ENCODE measurements at regions not wholly inside any gene's neighbourhood (a gene's known extent, or its start where the extent isn't known, plus 50 kb on each side); places are given as distances from the start of the nearest gene placed in this dataset.

- TF ChIP-seq, protein P1, sequence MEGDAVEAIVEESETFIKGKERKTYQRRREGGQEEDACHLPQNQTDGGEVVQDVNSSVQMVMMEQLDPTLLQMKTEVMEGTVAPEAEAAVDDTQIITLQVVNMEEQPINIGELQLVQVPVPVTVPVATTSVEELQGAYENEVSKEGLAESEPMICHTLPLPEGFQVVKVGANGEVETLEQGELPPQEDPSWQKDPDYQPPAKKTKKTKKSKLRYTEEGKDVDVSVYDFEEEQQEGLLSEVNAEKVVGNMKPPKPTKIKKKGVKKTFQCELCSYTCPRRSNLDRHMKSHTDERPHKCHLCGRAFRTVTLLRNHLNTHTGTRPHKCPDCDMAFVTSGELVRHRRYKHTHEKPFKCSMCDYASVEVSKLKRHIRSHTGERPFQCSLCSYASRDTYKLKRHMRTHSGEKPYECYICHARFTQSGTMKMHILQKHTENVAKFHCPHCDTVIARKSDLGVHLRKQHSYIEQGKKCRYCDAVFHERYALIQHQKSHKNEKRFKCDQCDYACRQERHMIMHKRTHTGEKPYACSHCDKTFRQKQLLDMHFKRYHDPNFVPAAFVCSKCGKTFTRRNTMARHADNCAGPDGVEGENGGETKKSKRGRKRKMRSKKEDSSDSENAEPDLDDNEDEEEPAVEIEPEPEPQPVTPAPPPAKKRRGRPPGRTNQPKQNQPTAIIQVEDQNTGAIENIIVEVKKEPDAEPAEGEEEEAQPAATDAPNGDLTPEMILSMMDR (conservative IDR thresholded peaks at IDR 0.05 in 1 of 2, IDR thresholded peaks at IDR 0.05 in 1 of 2; ENCODE audit: low read depth in 1 of 2, low read length in 2 of 2), result no peak
- no peak for TF ChIP-seq EZH2 (IDR thresholded peaks at IDR 0.05; ENCODE audit: low read length, missing control alignments)
Observed at GRCh38 chr4:125428832-125429231, 114.1 kb downstream of the FAT4 start.

Data from fibroblast of lung (primary cell).